ENCODE measurements at regions not wholly inside any gene's neighbourhood (a gene's known extent, or its start where the extent isn't known, plus 50 kb on each side); places are given as distances from the start of the nearest gene placed in this dataset.
A peak's percentile ranks its signal among the peaks of the same experiment; 100 is the strongest.

- DNase-seq (ENCODE audit: low spot score) = no peak
- in situ Hi-C loops (cut with HindIII; ENCODE audit: low sequenced_read_pairs) = no loop called here
These were observed 110.8 kb downstream of the FOXD2 start for GRCh38 chr1:47548637-47549036.

GRCh38 chr1:47549532-47549931, 111.7 kb downstream of the FOXD2 start:
- DNase-seq (ENCODE audit: low spot score) = no peak
- in situ Hi-C loops (cut with HindIII; ENCODE audit: low sequenced_read_pairs) = no loop called here

- DNase-seq (ENCODE audit: low spot score) = no peak
- in situ Hi-C loops (cut with HindIII; ENCODE audit: low sequenced_read_pairs) = no loop called here
These were observed 113.1 kb downstream of the FOXD2 start for GRCh38 chr1:47550929-47551328.

- DNase-seq (ENCODE audit: low spot score) = no peak
- in situ Hi-C loops (cut with HindIII; ENCODE audit: low sequenced_read_pairs) = no loop called here
These were observed 114.2 kb downstream of the FOXD2 start for GRCh38 chr1:47551971-47552528.

GRCh38 chr1:47554082-47554481, 116.2 kb downstream of the FOXD2 start:
- in situ Hi-C loops (cut with HindIII; ENCODE audit: low sequenced_read_pairs) = no loop called here
- no peak for DNase-seq (ENCODE audit: low spot score)

- in situ Hi-C loops (cut with HindIII; ENCODE audit: low sequenced_read_pairs) = no loop called here
- DNase-seq (ENCODE audit: low spot score) = no peak
These were observed 117.1 kb downstream of the FOXD2 start for GRCh38 chr1:47554901-47555300.

GRCh38 chr1:47555306-47555705, 117.5 kb downstream of the FOXD2 start:
- in situ Hi-C loops (cut with HindIII; ENCODE audit: low sequenced_read_pairs) = no loop called here

GRCh38 chr1:47555841-47556560, 118.2 kb downstream of the FOXD2 start:
- in situ Hi-C loops (cut with HindIII; ENCODE audit: low sequenced_read_pairs) = no loop called here
- DNase-seq (ENCODE audit: low spot score) = no peak

More at GRCh38 chr1:47555306-47555705, 117.5 kb downstream of the FOXD2 start:
- DNase-seq (ENCODE audit: low spot score) = no peak

GRCh38 chr1:47557066-47557465, 119.2 kb downstream of the FOXD2 start:
- in situ Hi-C loops (cut with HindIII; ENCODE audit: low sequenced_read_pairs) = no loop called here
- no peak for DNase-seq (ENCODE audit: low spot score)

GRCh38 chr1:47558601-47559593, 121.1 kb downstream of the FOXD2 start:
- in situ Hi-C loops (cut with HindIII; ENCODE audit: low sequenced_read_pairs) = no loop called here
- no peak for DNase-seq (ENCODE audit: low spot score)

- in situ Hi-C loops (cut with HindIII; ENCODE audit: low sequenced_read_pairs) = no loop called here
- no peak for DNase-seq (ENCODE audit: low spot score)
These were observed 122.3 kb downstream of the FOXD2 start for GRCh38 chr1:47559944-47560695.

GRCh38 chr1:47561523-47562007, 123.7 kb downstream of the FOXD2 start:
- no peak for DNase-seq (ENCODE audit: low spot score)
- in situ Hi-C loops (cut with HindIII; ENCODE audit: low sequenced_read_pairs) = no loop called here

- in situ Hi-C loops (cut with HindIII; ENCODE audit: low sequenced_read_pairs) = no loop called here
- DNase-seq (ENCODE audit: low spot score) = no peak
These were observed 124.3 kb downstream of the FOXD2 start for GRCh38 chr1:47562147-47562546.

- DNase-seq (ENCODE audit: low spot score) = no peak
- in situ Hi-C loops (cut with HindIII; ENCODE audit: low sequenced_read_pairs) = no loop called here
These were observed 125.0 kb downstream of the FOXD2 start for GRCh38 chr1:47562799-47563198.

GRCh38 chr1:47563201-47563600, 125.4 kb downstream of the FOXD2 start:
- in situ Hi-C loops (cut with HindIII; ENCODE audit: low sequenced_read_pairs) = no loop called here
- DNase-seq (ENCODE audit: low spot score) = no peak

- in situ Hi-C loops (cut with HindIII; ENCODE audit: low sequenced_read_pairs) = no loop called here
- DNase-seq (ENCODE audit: low spot score) = no peak
These were observed 126.7 kb downstream of the FOXD2 start for GRCh38 chr1:47564570-47564969.

GRCh38 chr1:47565092-47565491, 127.2 kb downstream of the FOXD2 start:
- in situ Hi-C loops (cut with HindIII; ENCODE audit: low sequenced_read_pairs) = no loop called here
- no peak for DNase-seq (ENCODE audit: low spot score)

- in situ Hi-C loops (cut with HindIII; ENCODE audit: low sequenced_read_pairs) = no loop called here
- no peak for DNase-seq (ENCODE audit: low spot score)
These were observed 127.8 kb downstream of the FOXD2 start for GRCh38 chr1:47565676-47566075.

GRCh38 chr1:47568763-47569162, 130.9 kb downstream of the FOXD2 start:
- in situ Hi-C loops (cut with HindIII; ENCODE audit: low sequenced_read_pairs) = no loop called here
- peak; percentile 5 for DNase-seq (ENCODE audit: low spot score)
